Suppressor macrophage treated with lipopolysaccharide for 4 hours (primary cell): ENCODE measurements at regions not wholly inside any gene's neighbourhood (a gene's known extent, or its start where the extent isn't known, plus 50 kb on each side); places are given as distances from the start of the nearest gene placed in this dataset.
"Not testable (repeated sequence)": the region's sequence is repeated elsewhere in the genome, so short reads cannot be mapped to it uniquely, and the experiment has no call there.

Experiments
- DNase-seq: peaks from one replicate; pipeline ENCODE4 v3.0.0-alpha.2; 2020

DNA sequence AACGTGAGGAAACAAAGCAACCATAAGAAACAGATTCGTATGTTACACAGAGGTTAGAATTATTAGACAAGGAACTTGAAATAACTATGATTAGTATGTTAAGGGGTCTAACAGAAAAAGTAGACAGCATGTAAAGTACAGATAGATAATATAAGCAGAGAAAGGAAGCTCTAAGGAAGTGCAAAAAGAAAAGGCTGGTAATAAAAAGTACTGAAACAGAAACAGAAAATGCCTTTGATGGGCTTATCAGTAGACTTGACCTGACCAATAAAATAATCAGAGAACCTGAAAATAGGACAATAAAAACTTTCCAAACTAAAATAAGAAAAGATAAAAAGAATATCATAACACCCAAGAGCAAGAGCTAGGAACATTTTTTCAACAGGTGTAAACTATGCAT lies 225.8 kb downstream of the RND3 start:
- no peak for DNase-seq

DNA sequence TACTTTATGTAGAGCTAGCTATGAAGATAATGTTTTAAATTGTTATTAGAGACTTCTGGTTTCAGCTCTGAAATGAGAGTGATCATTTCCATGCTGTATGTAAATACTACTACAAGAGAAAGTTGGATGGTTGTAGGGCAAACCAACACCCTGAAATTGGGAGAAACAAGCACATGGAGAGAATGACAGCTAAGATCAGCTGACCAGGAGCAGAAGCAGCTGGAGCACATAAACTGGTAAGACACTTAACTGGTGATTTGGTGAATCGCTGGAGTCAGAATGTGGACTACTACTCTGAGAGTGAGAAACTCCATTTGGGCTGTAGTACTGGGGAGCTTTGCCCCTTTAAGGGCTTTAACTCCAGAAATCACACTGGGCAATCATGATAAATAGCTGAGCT lies 226.8 kb downstream of the RND3 start:
- DNase-seq = no peak

DNA sequence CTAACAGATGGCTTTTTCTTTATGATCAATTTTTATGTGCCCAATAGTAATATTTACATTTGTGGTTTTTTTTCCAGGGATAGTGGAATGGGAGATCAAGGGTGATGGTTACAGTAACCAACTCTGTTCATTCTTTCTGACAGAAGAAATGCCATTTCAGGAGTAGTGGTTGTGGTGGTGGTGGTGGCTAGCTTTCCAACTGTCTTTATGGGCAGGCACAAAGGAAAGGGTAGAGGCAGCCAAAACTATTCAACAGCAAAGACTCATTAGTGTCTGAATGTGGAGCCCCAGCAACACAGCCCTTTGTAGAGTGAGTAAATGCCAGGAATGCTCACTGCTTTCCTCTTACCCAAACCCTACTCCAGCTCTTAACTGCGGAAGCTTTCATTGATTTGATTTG lies 227.7 kb downstream of the RND3 start:
- no peak for DNase-seq

DNA sequence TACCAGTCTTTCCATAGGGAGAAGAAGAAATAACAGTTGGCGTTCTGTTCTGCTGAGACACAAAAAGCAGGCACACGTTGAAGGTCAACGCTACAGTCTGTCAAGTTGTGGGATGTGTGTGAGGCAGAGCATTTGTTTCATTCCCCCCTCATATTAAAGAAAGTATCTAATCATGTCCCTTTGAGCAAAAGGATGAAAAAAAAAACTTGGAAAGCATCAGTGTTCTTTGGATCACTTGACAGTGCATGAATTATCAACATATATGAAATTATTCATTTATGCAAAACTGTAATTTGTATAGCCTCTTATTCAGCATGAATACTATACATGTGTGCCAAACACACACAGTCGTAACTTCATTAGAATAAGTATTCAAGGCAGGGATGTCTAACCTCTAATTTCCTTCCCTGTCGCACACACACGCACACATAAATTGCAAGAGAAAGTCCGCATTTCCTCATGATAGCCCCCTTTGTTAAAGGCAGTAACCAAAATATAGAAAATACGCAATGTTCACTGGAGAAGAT lies 228.6 kb downstream of the RND3 start:
- DNase-seq = no peak

DNA sequence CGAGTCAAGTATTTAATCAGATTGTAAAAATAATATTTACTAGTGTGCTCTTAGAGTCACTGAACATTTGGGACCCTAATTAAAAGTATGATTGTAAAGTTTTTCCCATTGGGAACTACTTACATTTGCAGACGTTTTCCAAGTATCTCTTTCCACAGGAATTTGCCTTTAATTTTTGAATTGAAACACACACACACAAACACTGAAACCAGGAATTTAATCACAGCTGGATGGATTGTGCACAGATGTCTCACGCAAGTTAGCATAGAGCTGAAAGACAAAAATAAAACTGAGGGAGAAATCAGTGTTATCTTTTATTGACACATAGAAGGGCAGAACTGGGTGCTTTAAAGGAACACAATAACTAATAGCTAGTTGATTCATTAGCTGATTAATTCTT lies 230.7 kb downstream of the RND3 start:
- DNase-seq = no peak

DNA sequence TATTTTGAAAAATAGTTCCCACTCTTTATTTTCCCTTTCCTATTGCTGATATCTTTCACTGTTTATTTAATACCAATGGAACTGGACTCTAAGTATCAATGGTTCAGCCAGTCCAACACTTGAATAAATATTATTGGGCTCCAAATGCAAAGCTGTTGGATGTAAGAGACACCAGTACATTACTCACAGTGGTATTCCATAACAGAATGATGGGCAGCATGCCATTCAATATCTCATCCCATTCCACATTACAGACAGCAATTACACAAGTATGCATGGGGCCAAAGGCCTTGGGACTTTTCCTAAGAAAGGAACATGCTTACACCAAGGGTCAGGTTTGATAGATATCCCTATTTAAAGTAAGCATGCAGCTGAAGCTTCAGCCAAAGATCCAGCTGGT lies 231.9 kb downstream of the RND3 start:
- no peak for DNase-seq

DNA sequence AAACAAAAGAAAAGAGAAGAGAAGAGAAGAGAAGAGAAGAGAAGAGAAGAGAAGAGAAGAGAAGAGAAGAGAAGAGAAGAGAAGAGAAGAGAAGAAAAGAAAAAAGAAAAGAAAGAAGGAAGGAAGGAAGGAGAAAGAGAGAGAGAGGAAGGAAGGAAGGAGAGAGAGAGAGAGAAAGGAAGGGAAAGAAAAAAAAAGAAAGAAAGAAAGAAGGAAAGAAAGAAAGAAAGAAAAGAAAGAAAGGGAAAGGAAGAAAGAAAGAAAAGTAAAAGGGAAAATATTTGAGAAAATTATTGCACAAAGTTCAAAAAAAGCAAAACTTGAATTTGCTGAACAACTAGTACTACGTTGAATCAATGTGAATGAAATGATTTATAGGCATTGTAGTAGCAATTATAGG lies 237.7 kb downstream of the RND3 start:
- DNase-seq = not testable (repeated sequence)

DNA sequence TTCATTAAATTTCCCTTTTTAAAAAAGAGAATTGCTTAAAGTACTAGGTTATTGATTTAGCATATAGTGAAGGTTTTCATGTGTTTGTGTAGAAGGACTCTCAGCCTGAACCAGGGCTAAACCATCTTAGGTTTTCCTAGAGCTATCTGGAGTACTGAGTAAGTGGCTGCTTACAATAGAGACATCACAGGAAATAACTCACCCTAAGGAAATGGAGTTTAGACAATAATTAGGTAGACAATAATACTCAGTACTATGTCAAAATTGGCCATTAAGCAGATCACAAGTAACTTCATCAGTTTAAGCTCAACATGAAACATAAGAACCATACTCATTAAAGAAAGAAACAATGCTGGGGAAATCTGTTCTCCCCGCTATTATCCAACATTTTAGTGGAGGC lies 240.0 kb downstream of the RND3 start:
- DNase-seq = no peak

DNA sequence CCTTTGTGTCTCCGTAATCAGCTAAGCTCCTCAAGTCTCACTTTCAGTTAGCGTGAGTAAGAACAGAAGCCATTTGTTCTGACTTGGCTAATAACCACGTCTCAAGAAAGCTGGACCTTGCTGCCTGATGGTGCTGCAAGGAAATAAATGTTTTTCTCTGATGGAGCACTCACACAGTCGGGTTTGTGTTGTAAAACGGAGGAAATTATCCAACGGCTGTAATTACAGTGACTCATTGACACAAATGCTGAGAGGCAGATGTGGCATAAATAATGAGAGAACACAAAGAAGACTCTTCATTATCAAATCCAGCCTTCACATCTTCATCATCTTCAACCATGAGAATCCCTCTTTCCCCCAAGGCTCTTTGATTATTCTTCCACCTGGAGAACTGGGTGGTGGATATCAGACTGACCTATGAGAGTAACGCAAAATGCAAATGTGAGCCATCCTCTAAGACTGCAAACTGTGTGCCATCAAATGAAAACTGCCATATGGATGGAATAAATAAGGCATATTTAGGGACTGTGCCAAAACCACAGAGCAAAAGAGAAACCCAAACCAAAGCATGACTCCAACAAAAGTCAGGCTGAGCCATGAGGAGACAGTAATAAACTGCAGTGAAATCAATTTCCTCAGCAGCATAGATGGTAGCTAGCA lies 252.6 kb downstream of the RND3 start:
- DNase-seq = no peak

DNA sequence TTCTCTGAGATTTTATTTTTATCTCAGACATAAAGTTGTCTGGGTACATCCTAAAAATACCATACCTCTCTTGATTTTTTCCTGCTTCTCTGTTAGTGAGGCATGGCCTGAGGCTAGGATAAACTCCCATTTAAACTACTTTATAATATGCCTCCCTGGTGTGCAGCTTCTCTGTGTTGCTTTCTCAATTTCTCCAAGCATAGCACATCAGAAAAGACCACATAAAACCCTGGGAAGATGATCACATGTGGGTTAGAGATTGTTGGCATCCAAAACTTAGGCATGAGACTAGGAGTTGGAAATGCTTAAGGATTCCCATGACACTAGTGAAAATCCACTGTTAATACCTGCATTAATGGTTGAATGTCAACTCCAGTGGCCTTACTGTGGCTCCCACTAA lies 254.6 kb downstream of the RND3 start:
- DNase-seq = no peak

DNA sequence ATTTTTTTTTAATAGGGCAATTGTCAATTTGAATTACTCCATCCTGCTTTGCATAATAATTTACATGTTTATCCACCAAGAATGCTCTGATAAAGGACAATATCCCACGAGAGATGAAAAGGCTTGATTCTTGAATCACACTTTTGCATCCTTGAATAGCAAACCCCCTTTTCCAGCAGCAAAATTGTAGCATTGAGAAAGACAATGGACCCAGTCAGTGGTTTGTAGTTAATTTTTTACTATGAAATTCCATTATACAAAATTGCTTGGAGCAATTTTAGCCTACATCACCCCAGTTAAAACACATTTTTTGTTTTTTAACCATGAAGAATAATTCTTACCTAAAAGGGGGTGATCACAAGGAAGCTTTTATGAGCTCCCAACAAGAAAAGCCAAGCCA lies 255.1 kb downstream of the RND3 start:
- no peak for DNase-seq

DNA sequence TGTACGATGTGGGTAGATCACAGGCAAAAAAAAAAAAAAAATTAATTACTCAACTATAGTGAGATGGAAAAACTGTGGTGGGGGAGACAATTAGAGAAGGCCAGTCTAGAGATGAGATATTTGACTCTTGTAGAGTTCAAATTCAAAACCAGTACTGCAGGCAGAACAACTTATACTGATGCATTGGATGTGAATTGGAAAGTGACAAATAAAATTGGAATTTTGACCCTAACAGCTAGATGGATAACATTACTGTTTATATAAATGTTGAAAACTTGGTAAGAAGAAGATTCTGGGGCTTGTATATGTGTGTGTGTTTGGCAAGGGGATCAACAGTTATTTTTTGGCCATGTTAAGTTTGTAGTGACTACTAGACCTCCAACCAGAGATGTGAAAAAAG lies 256.9 kb downstream of the RND3 start:
- no peak for DNase-seq

DNA sequence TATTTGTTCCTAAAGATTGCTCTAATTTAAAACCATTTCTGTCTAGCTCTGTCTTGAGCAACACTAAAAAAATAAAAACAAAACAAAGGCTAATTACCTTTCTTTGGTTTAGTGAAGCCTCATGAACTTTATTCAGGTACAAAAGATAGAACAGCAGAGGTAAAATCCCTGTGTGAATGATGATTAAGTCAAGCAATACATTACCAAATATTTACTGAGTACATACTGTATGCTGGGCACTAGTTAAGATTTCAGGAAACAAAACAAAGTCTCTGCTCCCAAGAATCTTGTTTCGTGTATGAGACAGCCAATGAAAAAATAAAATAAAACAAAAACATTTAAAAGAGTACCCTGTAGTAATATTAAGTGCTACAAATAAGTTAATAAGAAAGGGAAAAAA lies 257.5 kb downstream of the RND3 start:
- no peak for DNase-seq

DNA sequence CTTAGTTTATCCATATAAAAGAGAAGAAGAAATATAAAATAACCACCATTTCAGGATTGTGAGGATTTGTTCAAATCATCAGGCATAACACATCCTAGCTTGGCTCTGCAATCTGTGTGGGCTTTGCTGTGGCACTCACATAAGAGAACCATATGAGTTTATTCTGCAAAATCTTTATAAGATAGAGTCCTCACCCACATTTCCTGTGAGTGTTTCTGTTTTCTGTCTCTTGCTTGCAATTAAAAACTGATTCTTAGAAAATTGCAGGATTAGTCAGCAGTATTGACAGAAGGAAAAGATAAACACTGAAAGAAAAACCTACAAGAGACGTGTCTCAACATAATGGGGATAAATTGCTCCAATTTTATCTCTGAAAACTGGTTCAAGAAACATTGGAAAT lies 258.5 kb downstream of the RND3 start:
- no peak for DNase-seq

DNA sequence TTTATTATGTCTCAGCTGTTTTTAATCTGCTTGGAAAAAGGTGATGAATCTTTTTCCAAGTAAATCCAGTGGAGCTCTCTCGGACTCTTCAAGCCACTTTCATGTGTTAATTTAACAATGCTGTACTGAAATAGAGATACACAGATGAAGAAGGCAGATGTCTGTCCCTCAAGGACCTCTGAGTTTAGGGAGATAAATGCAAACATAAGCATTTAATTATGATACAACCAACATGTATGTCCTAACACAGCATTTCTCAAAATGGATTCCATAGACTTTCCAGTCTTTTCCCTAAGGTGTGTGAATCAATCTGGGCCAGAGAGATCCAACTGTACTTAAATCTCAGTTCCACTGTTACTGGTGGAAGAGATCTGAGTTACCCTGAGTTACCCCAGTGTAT lies 262.4 kb downstream of the RND3 start:
- no peak for DNase-seq

DNA sequence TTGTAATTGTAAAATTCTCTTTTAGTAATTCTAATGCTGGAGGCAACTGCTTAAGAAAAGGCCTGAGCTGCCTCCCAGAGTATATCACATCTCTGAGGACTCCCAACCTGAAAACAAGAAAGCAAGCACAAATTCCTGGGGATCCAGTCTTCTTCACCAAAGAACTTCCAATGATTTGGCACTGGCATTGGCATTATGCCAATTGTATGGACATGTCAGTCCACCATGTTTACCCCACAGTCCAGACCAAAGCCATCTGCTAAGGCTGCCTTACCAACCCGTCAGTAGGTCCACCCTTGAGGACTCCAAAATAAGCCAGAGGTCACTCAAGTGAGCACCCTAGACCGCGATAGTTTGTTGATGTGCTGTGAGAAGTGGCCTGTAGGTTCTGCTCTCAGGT lies 263.1 kb downstream of the RND3 start:
- no peak for DNase-seq

DNA sequence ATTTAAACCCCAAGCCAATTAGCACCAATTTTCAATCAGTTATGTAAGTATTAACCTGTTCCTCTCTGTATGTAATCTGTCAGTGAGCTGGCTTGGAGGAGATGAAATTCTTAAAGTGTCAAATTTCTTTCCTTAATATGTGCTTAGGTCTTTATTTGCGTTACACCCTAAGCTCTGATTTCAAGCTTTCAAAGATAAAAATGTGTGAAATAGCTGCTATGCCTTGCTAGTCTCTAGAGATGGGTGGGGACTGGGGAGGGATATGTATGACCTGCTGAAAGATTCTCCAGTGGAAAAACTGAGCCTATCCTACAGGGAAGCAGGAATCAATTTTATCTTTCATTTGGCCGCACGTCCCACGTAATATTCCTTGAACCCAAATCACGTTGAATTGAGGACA lies 264.5 kb downstream of the RND3 start:
- DNase-seq = no peak

DNA sequence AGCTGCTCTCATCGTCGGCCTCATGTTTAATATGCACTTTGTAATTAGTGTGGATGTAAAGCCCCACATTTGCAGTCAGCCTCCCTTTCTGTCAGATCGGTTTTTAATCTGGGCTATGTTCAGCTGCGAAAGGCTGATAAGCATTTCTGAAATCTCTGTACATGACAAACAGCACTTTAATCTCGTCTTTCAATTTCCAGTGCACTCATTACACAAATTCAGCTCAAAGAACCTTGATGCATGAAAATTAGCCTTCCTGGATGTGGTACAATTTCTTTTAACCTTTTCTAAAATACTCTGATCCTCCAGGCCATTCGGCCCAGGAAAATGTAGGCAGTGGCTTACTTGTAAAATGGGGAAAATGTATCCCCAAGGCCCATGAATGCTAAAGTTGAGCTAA lies 265.1 kb downstream of the RND3 start:
- no peak for DNase-seq

DNA sequence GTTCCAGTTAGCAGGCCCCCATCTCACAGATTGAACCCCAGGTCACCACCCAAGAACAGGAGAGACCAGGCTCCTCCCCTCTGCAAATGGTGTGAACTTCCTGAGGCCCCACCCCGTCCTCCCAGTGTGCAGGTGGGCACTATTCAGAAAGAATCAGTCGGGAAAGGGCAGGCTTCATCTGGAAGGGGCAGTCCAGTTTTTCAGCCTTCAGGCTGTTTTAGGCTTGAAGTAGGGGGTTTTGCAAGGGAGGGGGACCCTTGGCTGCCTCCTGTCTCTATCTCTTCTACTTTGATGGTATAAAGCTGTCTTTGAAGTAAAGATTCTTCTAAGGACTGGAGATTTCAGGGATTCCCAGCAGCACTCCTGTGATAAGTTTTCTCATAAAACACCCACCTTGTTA lies 267.6 kb downstream of the RND3 start:
- DNase-seq = no peak

DNA sequence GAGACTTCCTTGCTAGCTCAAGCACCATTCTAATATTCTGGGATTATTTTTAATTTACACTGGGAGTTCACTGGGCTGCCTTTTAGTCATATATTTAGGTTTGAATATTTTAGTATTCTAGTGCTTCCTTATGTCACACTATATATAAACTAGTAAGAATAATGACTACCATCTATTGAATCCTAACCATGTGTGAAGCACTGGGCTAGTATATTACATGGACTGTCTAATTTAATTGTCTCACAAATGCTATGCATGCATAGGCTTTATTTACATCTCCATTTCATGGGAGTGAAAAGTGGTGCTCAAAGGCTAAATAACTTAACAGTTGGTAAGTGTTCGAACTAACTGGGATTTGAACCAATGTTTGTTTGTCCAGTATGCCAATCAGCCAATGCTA lies 272.4 kb downstream of the RND3 start:
- no peak for DNase-seq

DNA sequence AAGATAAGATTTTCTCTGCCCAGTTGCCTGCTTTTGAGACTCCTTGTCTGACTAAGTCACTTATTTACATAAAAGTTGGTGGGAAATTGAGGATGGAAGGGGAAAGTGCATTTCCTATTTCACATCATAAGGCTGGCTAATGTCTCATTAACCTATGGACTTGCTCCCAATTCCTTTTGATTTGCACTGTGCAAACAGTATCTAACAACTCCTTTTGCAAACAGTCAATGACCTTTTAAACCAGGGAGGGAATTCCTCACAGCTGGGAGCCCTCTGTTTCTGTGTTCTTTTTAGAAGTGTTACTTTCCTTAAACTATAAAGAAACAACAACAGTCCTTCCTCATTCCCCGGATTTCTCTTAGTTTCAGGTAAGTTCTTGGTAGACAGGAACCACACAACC lies 272.8 kb downstream of the RND3 start:
- DNase-seq = no peak

DNA sequence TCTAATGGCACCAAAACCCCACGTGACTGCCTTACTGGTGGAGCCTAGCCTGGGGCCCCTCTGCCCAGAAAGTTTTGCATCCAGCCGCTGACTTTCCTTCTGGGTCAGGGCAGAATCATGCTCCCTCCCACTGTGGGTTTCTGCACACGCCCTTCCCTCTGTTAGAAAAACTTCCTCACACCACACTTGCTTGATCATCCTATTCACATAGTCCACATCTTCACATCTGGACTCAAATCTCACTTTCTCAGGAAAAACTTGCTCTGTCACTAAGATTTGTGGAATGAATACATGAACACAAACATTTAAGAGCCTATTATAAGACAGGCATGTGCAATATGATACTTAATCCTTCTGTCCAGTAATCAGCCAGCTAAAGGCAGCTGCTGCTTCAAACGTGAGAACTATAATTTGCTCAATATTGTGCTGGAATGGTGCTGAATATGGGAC lies 274.7 kb downstream of the RND3 start:
- no peak for DNase-seq

DNA sequence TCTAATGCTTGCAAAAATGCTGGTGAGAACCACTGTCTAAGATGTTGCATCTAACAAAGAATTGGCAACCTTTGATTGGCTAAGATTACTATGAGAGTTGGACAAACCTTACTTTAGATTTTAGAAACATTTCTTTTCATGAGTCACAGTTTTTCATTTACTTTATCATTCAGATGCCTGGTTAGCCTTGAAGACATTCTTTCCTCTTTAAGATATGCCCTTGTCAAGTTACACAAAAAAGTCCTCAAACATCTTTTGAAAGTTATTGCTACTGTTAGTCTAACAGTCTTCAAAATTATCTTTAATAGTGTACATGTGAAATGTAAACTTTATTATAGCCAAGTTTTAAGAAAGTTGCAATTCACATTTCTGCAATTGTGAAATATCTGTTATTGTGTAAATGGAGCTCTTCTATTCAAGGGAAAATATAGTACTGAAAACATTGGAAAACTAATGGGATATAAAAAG lies 276.3 kb downstream of the RND3 start:
- no peak for DNase-seq

DNA sequence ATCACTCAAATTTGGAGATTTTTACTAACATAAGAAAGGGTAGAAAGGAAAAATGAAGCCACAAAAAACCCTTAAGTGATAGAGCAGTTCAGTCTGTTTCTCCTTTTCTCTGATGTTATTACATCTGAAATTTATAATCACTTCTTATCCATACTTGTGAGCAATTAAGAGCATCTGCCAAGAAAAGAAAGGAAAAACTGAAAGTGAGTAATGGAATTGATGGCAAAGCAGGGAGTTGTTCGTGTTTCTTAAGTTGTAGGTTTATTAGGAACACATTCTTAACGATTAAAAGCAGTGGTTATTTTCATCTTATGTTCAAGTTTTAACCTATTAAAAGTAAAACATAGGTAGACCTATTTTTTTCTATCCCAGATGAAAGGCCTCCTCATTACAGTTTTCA lies 277.7 kb downstream of the RND3 start:
- no peak for DNase-seq

DNA sequence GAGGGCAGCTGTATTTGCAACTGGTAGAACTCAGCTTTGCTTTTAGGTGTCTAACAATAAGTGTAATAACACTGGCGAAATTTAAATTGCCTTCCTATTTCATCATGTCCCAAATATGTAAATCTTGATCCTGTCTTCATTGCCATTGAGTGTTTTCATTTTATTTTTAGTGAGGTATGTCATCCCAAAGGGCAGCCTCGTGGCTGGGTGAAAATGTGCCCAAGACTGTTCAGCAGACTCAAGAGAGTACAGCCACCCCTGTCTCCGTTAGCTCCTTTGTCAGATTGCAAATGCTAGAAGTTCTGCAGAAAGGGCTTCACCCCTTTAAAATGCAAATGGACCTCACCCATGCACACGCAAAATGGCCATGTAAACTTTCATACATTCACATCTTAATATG lies 278.8 kb downstream of the RND3 start:
- no peak for DNase-seq
